Activated CD4-positive, alpha-beta T cell treated with anti-CD3 and anti-CD28 coated beads, Interleukin-10, Interleukin-2, amounts not matched to agents 100 ng/mL and 50 ng/mL, durations not matched to agents 16 hours and 8 hours (primary cell): ENCODE measurements at regions not wholly inside any gene's neighbourhood (a gene's known extent, or its start where the extent isn't known, plus 50 kb on each side); places are given as distances from the start of the nearest gene placed in this dataset.
"Not testable (repeated sequence)": the region's sequence is repeated elsewhere in the genome, so short reads cannot be mapped to it uniquely, and the experiment has no call there.

ENCODE experiments used
- DNase-seq: peaks from one replicate; pipeline ENCODE4 v3.0.0-alpha.2; 2020

GRCh38 chr7:128561116-128561722, 84.7 kb downstream of the METTL2B start:
- DNase-seq: not testable (repeated sequence)

DNA sequence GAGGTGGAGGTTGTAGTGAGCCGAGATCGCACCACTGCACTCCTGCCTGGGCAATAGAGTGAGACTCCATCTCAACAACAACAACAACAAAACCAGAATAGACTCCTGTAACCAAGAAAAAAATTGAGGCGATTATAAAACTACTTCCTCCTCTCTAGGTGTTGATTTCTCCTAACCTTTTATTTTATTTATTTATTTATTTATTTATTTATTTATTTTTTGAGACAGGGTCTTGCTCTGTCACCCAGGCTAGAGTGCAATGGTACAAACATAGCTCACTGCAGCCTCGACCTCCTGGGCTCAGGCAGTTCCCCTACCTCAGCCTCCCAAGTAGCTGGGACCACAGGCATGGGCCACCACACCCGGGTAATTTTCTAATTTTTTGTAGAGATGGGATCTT, 86.2 kb downstream of the METTL2B start:
- DNase-seq: not testable (repeated sequence)

DNA sequence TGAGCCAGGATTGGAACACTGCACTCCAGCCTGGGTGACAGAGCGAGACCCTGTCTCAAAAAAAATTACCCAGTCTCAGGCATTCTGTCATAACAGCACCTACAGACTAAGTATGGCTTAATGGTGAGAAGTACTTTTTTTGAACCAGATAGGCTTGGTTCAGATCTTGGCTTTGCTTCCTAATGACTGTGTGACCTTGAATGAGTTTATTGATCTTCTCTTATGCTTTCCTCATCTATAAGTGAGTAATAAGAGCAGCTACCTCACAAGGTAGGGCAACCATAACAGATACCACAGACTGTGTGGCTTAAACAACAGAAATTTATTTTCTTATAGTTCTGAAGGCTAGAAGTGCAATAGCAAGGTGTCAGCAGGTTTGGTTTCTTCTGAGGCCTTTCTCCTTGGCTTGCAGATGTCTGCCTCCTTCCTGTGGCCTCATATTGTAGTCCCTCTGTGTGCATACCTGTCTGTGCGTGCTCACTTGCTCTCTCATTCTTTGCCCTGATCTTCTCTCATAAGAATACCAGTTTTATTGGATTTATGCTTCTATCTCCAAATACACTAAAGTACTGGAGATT, 87.7 kb downstream of the METTL2B start:
- DNase-seq: not testable (repeated sequence)

DNA sequence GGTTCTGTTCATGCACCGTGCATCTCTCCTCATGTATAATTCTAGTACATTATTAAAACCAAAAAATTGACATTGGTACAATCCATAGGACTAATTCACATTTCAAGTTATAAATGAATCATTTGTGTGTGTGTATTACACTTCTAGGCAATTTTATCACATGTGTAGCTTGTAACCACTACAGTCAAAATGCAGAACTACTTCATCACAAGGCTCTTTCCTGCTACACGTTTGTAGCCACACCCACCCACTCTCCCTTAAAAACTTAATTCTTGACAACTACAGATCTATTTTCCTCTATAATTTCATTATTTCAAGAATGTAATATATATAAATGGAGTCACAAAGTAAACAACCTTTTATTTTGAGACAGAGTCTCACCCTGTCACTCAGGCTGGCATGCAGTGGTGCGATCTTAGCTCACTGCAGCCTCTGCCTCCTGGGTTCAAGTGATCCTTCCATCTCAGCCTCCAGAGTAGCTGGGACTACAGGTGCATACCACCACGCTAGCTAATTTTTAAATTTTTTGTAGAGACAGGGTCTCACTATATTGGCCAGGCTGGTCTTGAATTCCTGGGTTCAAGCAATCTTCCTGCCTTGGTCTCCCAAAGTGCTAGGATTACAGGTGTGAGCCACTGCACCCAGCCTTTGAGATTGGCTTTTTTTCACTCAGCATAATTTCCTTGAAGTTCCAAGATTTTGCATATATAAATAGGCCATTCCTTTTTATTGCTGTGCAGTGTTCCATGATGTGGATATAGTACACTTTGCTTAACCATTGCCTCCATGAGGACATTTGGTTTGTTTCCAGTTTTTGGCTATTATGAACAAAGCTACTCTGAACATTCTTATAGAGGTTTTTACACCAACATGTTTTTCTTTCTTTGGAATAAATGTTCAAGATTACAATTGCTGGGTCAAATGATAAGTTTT, 88.7 kb downstream of the METTL2B start:
- DNase-seq: not testable (repeated sequence)

DNA sequence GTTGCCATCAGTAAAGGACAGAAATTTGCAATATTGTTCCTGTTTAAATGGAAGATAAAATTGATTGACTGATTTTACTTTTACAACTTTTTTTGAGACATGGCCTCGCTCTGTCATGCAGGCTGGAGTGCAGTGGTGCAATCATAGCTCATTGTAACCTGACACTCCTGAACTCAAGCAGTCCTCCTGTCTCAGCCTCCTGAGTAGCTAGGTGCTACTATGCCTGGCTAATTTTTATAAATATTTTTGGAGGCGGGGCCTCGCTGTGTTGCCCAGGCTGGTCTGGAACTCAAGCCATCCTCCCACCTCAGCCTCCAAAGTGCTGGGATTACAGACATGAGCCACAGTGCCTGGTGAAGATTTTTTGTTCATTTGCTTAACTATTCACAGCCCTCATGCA, 96.8 kb upstream of the GARIN1A start:
- DNase-seq: not testable (repeated sequence)

- not testable (repeated sequence) for DNase-seq
These were observed 95.1 kb upstream of the GARIN1A start for GRCh38 chr7:128576953-128577352.

- not testable (repeated sequence) for DNase-seq
These were observed 92.2 kb upstream of the GARIN1A start for GRCh38 chr7:128579843-128580242.

DNA sequence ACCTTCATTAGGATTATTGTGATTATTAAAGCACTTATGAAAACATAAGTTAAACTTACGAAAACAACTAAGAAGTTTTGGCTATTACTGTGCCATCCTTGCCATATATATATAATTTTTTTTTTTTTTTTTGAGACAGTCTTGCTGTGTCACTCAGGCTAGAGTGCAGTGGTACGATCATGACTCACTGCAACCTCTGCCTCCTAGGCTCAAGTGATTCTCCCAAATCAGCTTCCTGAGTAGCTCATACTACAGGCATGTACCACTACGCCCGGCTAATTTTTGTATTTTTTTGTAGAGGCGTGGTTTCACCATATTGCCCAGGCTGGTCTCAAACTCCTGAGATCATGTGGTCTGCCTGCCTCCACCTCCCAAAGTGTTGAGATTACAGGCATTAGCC, 91.0 kb upstream of the GARIN1A start:
- DNase-seq: not testable (repeated sequence)

DNA sequence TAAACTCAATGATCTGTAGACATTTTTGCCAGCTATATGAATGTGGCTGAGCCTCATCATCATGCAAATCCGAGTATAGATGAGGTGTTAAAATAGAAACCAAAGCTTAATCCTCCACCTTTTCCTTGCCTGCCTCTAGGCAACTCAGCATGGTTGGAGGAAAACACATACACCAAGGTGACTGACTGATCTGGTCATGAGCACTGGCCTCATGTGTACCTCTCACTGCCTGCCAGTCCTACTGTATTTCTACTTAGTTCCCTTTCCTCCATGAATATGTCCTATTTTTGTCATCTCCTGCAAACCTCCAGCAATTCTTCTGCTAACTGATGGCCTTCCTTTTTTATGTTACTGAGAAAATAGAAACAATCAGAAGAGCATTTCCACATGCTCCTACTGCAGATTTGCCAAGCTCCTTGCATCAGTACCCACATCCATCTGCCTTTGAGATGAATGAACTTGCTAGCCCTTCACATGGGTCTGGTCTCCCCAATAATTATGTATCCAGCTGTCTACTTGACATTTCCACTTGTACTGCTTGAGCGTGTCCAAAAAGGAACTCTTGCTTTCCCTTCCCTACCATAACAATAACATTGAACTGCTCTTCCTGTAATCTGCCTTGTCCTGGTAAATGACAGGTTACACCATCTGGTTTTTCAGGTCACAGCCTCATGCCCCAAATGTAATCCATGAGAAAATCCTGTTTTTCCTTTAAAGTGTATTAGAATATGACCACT, 90.1 kb upstream of the GARIN1A start:
- DNase-seq: not testable (repeated sequence)

DNA sequence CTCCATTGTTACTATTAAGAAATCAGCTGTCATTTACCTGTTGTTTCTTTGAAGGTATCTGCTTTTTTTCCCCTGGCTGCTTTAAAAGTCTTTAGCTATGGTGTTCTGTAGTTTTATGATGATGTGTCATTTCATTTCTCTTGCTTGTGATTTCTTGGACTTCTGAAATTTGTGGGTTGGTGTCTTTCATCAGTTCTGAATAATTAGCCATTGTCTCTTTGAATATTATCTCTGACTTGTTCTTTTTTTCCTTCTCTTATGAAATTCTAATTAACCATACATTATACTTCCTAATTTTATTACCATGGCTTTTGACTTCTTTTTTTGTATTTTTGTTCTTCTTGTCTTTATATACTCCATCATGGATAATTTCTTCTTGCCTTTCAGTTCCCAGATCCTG, 85.4 kb upstream of the GARIN1A start:
- not testable (repeated sequence) for DNase-seq

DNA sequence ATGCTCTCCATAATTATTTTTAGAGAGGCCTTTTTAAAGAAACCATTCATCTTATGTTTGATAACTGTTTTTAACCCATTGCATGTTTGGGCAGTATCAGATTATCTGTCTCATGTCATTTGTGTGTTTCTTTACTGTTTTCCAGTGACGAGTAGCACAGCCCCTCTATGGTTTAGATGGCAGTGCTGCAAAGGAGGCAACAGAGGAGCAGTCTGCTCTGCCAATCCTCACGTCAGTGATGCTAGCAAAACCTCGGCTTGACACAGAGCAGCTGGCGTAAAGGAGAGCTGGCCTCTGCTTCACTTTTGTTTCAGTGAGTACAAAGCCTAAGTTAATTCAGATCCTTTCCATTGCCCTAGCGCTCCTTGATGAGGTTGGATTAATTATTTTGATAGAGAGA, 80.4 kb upstream of the GARIN1A start:
- no peak for DNase-seq

DNA sequence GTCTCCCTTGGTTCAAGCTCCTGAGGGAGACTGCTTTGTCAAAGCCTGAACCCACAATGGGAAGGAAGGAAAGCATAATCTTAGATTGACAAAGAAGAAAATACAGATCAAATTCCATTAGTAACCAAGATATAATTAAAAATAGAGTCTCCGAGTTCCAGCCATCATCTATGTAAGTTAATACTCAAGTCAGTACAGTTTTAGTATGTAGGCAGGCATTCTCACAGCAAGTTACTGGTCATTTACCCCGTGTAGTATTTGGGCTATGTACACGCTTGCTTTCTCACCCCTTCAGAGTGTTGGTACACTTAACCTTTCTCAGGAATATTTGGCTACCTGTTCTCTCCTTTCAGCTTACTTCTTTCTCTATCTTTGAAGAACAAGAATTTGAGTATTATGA, 79.9 kb upstream of the GARIN1A start:
- DNase-seq: not testable (repeated sequence)

DNA sequence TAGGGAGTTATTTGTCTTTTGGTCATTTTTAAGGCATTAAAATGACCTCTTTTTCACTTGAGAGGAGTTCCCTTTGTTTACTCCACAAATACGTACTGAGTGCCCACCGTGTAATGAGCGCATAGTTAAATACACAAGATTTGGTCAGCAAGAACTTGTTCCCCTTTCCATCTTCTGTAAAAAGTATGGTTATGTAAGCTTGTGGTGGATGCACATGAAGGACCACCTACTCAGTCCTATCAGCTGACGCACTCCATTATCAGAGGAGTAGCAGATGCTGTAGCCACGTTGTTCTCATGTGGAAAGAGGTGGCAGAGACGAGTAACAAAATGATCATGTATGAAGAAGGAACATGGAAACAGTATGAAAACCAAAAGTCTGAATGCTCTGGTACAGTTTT, 78.0 kb upstream of the GARIN1A start:
- not testable (repeated sequence) for DNase-seq

GRCh38 chr7:128596336-128597128, 75.6 kb upstream of the GARIN1A start:
- DNase-seq: not testable (repeated sequence)

- DNase-seq: not testable (repeated sequence)
These were observed 73.1 kb upstream of the GARIN1A start for GRCh38 chr7:128598946-128599345.

DNA sequence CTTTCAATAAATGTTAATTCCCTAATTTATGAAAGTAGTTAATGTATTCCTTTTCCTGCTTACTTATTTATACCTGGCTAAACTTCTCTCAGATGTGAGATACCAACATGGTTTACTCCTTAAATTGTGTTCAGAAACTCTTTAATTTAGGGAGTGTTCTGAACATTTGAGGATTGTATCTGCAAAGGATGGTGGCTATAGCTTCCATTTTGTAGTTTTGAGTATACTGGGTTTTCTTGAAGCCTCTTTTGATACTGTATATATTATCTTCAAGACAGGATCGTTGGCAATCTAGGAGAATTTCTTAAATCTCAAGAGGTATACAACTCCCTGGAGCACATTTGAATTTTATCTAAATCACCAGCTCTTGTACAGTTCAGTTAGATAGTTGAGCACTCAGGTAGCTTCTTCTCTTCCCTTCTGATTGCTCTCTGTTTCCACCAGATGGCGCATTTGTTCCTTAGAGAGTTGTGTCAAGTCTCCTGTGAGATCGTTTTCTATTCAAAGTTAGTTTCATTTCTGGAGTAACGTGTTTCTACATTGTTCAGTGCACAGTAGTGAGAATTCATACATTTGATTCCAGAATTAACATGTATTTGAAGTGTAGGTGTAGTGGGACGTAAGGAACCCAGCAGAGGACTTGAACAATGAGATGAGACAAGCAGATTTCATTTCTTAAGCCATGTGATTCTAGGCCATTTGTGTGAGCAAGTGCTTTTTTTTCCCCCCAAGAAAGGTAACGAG, 63.2 kb upstream of the GARIN1A start:
- DNase-seq: peak; percentile 73

DNA sequence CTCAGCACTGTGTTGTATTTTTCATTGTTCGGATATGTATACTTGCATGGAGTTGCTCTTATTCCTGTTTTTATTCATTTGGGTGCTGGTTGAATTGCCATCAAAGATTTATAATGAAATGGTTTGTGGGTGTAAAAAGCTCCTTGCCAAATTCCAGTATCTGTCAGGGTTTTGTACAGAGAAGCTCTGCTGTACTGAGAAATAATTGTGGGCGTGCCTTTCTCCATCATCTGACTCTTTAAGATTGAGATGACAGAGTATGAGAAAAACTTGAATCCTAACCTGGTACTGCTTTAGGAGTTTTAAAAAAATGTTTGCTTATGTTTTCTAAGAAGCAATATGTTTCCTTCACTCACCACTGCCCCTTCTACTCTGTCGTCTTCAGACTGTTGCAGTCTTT, 58.7 kb upstream of the GARIN1A start:
- not testable (repeated sequence) for DNase-seq

DNA sequence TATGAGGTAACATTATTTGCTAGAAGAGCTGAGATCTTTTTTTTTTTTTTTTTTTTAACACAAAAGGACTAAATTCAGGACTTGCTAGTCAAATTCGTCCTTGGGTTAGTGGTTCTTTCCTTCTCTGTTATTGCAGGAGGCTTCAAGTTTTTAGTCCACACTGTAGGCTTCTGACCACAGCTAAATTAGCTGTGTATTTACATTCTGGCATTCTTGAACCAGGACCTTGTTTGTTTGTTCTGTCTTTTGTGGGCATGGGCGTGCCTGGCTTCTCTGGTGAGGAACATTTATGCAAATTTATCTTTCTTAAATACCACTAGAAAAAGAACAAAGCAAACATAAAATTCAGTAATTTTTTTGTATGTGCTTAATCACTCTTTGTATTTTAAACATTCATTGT, 57.3 kb upstream of the GARIN1A start:
- DNase-seq: not testable (repeated sequence)

DNA sequence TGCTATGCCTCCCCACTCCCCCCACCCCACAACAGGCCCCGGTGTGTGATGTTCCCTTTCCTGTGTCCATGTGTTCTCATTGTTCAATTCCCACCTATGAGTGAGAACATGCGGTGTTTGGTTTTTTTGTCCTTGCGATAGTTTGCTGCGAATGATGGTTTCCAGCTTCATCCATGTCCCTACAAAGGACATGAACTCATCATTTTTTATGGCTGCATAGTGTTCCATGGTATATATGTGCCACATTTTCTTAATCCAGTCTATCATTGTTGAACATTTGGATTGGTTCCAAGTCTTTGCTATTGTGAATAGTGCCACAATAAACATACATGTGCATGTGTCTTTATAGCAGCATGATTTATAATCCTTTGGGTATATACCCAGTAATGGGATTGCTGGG, 55.3 kb upstream of the GARIN1A start:
- DNase-seq: not testable (repeated sequence)
